DMS79 treated with DMSO at 0.1 percent for 48 hours (cell line): ENCODE measurements at regions not wholly inside any gene's neighbourhood (a gene's known extent, or its start where the extent isn't known, plus 50 kb on each side); places are given as distances from the start of the nearest gene placed in this dataset.

Experiments
- DNase-seq: peaks from one replicate; lab custom pipeline; 2025; lab: John Stamatoyannopoulos, UW

DNA sequence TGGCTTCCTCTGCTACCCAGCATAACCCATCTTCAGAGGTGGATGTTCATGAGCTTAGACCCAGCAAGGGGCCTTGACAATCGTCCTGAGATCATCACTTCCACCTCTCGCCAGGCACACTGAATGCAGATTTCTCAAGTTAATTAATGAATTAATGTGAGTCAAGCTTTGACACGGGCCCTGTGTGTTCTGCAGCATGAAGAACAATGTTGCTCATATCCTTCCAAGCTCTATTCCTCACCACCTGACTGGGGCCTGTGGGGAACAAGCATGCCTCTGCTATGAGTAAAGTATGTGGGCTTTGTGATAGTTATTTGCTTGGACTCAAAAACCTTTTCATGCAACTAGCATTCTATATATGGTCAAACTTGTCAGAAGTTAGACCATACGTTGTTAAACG lies 122.0 kb downstream of the SEC16B start:
- no peak for DNase-seq

DNA sequence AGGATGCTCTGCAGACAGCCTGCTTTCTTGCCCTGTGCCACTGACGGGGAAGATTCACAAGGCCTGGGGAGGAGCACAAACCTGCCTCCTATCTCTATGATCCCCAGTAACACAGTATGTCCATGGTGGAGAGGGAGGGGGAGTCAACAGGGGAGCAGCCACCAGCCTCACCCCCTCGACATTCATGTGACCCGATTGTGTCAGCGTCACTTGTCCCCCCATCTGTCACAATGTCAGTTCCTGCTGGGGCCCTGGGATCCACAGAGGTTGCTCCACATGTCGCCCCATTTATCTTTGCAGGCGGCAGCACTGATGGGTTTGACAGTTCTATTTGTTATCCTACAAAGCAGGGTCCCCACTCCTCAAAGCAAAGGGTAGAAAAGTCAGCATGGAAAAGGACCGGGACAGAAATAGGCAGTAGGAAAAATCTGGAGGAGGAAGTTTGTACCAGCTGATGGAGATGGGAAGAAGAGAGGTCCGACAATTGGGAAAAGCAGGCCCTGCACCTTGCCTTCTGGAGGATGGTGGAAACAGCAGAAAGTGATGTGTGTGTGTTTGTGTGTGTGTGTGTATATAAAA lies 130.9 kb downstream of the SEC16B start:
- DNase-seq = no peak

DNA sequence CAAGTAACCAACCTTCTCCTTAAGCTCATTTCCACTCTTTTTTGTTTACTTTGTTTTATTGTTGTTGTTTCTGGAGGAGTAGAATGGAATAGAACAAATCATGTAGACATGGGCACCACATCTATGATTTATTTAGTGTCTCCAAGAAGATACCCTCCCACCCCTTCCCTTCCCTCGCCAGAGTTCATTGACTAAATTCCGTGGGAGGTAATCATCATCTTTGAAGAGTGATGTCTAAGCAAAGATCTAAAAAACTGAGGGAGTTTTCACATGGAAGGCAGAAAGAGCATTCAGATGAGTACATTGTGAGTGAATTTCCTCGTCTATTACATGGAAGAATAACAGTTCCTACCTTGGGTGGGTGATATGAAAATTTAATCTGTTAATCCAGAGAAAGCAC lies 136.2 kb downstream of the SEC16B start:
- no peak for DNase-seq

DNA sequence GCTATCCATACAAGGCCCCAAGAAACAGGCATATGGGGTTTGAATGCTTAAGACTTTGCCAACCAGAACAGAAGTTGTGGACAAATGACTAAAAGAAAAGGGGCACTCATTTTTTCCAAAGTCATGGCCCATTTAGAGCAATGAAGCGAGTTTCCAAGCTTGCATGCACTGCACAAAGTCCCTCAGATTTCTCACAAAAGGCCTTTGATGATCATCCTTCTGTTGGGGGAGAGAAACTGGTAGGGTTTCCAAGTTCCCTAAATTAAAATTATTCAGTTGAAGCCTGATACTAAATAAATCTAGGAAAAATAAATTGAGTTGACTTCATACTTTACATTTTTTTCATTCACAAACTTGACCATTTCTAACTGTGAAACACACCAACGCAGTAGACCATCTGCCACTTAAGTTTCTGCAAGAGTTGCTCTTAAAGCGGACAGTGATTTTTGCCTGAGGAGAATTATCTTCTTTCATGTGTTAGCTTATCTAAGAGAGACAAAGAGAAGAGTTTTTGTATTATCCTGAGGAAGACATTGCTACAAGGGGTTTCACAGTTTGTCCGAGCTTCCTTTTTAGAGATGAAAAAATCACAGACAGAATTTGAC lies 139.2 kb downstream of the SEC16B start:
- no peak for DNase-seq

DNA sequence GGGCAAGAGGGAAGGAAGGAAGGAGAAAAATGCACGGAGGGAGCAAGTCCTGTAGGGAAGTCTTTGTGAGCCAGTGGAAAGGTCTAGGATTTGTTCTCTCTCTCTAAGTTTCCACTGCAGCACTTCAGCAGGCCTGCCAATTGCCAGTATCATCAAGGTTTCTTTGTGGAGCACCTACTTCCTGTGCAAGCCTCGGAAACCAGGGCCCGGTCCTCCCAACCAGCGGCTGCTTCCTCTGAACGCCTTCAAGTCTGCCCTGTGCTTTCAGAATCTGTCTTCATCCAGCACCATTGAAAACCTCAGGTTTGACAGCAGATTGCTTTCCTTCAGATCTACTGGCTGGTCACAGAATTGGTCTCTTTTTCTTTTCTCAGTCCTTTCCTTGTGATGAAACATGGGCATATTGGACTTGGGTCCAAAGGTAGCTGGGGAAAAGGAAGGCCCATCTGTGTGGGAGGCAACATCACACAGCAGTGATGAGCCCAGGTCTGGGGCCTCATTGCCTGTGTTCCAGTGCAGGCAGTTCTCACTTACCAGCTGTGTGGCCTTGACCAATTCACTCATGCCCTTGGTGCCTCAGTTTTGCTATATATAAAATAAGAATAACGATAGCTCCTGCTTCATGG lies 144.5 kb downstream of the SEC16B start:
- no peak for DNase-seq

DNA sequence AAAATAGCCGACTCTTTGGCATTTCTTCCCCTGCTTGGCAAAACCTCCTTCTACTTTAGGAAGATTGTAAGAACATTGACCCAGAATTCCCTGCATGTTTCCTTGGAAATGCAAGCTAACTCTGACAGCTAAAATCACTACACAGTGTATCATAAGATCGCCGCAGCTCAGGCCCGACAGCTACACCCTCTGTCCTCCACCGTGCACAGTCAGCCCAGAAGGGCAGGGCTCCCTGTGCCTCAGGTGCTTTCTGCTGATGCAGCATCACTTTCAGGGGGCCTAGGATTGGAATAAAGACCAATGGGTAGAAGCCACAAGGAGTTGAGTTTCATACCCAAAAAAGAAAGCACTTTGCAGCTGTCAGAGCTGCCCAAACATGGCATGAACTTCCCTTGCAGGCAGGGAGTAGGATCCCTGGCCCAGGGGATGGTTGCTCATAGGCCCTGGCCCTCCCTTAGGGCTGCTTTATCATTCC lies 145.3 kb downstream of the SEC16B start:
- no peak for DNase-seq

DNA sequence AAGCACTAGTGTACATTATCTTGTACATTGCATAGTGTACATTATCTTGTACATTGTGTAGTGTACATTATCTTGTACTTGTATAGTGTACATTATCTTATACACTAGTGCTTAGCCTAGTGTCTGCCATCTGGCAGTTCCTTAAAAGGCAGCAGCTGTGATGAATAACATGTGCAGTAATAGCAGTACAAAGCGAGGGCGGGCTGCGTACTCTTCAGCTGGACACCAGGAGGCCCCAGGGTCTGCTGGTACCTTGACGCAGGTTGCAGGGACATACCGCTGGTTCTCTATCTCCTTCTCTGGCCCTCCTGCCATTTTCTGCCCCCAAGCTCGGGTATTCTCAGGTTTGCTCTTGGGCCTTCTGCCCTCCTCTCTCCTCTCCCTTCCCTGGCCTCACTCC lies 149.6 kb downstream of the SEC16B start:
- no peak for DNase-seq

DNA sequence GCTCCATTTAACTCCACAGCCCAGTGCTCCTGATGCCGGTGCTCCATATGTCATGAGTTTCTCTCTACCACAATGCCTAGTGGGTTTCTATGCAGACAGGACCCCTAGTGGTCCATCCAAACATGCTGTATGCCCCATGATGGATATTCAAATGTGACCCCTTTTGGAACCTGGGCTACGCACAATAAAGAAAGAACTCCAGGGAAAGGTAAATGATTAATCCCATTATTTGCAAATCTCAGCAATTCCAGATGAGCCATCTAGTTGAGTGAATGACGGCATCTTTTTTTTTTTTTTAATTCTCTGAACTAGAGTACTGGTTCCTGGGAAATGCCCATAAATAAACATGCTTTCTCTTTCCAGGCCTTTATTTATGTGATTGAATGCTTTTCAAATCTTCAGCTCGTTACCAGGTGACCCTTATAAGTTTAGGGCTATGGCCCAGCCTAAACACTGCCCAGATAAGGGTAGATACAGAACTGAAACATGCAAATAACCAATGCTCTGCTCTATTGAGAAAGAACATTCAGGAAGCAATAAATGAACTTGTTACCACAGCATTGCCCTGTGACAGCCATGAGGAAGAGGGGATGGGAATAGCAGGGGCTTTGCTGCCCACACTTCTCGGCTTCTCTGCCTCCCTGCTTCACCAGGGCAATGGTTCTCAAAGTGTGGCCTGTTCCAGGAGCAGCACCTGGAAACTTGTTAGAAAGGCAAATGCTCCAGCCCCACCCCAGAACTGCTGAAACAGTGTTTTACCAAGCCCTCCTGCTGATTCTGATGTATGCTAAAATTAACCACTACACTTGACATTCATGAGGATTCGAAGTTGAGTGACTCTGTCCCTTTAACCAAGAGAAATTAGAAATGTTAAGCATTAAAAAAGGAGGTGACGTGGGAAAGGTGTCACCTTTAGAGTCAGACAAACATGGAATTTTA lies 151.7 kb downstream of the SEC16B start:
- DNase-seq = no peak

DNA sequence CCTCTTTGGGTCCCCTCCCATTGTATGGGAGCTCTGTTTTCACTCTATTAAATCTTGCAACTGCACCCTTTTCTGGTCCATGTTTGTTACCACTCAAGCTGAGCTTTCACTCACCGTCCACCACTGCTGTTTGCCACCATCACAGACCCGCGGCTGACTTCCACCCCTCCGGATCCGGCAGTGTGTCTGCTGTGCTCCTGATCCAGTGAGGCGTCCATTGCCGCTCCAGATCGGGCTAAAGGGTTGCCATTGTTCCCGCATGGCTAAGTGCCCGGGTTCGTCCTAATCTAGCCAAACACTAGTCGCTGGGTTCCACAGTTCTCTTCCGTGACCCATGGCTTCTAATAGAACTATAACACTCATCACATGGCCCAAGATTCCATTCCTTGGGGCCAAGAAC lies 157.2 kb downstream of the SEC16B start:
- no peak for DNase-seq

DNA sequence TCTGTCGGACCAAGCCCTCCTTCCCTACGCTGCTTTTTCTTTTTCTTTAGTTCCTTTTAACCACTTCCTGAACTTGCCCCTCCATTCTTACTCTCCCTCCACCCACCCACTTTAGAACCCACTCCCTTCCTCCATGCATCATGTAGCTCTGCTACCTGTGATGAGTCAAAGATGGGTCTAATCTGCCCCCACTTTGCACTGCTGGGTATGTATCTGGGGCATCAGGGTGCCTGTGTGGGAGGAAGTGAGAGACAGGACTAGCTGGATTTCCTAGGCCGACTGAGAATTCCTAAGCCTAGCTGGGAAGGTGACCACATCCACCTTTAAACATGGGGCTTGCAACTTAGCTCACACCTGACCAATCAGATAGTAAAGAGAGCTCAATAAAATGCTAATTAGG lies 157.7 kb downstream of the SEC16B start:
- DNase-seq = no peak

DNA sequence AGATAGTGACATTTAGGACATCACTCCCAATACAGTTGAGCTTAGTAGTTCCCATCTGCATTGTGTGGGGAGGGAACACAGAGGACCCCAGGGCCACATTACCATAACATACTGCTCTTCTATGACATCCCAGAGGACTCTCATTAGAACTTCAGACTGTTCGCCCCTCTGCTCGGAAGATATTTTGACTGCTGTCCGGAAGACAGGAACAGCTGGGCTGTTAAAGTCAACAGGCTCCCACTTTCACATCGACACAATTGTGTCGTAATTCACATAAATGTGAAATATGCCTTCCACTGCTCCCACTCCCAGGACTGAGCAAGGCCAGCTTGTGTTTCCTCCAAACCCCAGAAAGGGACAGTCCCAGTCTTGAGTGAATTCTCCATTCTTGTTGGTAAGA lies 158.4 kb downstream of the SEC16B start:
- DNase-seq = no peak

DNA sequence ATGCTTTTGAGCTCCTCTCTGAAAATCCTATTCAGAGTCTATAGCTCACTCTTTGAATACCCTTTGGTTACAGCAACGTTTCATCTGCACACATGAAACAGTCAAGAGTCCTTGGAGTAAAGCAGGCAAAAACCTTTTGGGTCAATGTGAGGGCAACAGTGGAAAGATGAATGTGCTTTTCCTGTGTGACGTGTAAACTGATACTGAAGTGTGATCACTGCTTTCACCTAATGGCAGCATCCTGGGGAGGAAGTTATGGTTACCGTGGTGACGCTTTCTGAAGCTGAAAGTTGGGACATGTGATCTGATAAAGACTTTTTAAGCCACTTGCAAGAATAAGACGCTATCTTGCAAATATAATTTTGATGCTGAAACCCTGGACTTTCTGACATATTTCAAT lies 160.0 kb downstream of the SEC16B start:
- DNase-seq = no peak

DNA sequence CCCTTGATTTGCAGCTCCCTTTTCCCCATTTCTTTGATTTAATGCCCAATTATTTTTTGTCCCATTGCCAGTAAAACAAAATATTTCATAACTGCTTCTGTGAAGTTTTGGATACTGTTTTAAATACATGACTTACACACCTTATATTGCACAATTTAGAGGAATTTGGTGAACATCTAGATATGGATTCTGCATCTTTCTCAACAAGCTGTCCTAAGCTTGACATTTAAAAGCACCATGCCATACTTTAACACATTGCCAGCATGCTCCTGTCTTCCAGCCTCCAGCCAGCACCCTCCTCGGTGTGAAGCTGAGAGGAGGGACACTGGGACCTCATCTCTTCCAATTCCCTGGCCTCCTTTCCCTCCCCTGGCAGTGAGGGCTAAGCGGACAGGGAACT lies 167.6 kb downstream of the SEC16B start:
- no peak for DNase-seq

DNA sequence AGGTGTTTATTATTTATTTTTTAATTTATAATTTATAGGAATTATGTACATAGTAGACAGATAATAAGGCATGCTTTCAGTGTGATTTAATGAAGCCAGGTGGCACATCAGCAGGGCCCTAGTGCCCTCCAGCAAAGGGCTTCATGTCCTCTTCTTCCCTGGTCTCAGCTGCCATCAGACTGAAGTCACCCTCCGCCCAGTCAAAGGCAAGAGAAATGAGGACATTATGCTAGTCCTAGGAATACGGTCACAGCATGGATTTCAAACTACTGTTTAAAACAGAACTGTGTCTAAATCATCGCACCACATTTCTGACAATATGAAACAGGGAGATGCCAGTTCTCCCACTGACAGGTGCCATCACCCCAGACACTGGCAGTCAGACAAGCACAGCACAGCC lies 168.1 kb downstream of the SEC16B start:
- no peak for DNase-seq

DNA sequence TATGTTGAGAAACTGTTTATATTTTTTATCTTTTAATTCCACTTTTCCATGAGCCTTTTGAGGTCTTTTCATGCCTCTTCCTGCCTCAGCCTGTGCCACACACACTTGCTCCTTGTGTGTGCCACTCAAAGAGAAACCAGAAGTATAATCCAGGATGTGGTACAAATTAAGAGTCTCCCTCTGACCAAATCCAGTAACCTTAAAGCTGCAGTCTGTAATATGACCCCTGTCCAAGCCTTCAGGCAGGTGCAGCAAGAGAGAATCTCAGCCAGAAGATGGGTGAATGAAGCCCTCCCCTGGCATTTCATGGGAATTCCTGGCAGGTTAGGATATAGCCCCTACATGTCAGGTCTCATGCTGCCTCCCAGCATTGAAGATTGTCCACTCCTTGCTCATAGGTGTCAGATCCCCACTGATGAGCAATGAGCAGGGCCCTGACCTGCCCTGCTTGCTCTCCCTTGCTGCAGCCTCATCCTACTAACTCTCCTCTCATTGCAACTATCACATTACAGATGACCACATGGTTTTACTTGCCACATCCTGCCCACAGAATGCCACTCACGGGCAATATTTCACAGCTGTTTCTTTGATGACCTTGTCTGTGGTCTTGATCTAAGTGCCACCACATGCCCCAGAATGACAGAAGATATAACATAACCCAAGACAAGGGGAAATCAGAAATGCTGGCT lies 169.3 kb downstream of the SEC16B start:
- DNase-seq = peak; percentile 31

DNA sequence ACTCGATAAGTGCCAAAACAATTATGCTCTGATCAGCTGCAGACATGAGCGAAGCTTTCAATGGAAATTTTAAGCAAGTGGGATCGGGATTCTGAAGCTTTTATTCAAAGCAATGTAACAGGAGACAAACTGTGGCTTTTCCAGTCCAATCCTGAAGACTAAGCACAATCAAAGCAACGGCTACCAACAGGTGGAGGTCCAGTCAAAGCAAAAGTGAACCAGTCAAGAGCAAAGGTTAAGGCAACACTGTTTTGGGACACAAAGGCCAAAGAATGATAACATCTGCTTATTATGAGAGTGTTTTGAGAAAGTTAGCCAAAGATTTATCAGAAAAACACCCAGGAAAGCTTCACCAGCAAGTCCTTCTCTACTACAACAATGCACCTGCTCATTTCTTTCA lies 170.1 kb downstream of the SEC16B start:
- DNase-seq = no peak

DNA sequence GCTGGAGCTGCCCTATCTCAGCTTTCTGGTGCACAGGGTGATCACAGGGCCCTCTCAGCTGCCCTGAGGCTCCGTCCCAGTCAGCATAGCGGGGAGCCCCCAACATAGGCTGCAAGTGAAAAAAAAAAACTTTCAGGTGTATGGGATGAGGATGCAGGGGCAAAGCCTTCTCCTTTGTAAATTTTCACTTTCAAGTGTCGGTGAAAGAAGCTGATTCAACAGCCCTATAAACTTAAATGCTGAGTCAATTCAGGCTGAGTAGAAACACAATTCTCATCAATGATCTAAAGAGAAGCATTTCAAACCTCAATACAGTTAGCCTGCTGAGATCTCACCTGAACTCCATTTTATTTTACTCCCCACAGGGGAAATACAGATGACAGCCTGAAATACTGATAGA lies 171.2 kb downstream of the SEC16B start:
- no peak for DNase-seq

DNA sequence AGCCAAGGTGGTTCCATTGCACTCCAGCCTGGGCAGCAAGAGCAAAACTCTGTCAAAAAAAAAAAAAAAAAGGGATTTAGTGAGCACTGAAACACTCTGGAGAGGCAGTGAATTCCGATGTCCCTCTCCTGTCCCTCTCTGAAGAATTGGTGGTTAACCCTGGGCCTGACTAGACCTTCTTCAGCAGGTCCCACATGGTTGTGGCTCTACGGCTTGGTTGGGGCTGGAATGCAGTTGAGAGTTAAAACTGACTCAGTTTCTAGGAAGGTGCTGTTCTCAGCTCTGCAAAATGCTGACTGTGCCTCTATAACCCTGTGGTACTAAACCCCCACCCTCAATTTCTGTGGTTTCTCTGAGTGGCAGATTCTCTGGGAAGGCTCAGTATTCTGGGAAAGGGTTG lies 173.3 kb downstream of the SEC16B start:
- DNase-seq = no peak

DNA sequence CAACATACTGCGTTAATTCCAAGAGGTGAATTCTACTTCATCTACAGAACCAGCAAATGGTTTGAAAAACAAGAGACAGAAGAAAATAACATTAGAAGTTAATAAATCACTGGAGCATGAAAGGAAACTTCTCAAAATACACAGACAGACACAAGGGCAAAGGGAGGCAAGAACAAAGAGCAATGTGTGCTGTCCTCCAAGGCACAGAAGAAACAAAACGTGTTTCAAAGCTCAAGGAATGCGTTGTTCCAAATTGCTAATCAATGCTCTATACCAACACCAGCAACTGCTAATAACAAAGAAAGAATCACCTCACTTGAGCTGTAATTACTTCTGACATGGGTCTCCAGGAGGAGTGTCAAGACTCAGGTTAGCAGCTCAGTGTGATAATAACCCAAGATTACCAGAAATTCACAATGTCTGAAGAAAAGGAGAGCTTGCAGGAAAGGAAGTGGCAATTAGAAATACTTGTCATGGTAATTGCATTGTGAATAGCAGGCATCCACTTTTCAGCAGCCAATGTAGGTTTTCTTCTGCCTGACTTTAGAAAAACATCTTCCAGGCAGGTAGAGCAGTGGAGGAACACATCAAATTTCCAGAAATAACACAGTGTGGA lies 175.4 kb downstream of the SEC16B start:
- DNase-seq = no peak

DNA sequence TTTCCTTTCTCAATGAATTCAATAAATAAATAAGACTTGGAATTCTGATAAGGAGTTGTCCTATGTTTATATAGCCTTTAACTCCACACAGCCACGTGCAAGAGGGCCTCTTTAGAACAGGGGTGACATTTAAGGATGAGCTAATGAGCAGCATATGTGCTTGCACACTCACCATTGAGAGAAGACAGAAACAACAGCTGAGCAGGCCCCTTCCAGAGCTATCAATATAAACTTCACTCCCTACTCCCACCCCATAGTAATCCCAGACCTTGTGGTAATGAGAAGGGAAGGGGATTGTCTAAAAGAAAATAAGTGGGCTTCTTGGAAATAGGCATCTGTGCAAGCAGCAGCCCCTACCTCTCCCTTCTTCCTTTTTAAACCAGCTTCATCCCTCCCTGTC lies 176.0 kb downstream of the SEC16B start:
- DNase-seq = peak; percentile 2

DNA sequence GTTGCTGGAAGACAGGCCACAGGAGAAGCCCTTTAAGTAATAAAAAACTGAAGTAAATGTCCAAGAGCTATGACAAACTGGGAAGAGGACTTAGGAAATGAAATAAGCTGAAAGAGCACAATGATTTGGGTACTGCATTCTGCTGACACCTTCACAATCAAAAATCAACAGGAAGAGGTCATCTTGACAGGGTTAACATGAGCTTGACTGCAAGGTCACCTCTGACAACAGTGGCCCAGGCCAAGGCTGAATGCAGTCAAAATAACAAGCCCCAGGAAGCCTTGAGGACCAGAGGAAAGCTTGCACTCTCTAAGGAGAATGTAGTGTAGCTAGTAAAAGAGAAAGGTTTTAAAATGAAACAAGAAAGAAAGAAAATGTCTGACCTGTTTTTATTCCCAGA lies 179.3 kb downstream of the SEC16B start:
- DNase-seq = no peak

DNA sequence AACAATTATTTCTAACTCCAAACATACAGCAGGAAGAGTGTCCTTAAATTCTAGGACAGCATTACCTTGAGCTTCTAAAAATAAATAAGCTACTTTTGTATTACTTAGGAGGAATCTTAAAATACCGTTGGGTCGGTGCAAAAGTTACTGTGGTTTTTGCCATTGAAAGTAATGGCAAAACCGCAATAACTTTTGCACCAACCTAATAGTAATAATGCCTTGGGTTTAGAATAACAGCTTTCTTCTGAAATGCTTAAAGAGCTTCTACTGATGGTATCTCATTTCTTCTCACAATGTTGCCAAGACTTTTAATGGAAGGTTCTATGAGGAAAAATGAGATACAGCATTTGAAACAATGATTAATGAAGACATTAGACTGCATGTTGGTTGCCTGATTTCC lies 179.9 kb downstream of the SEC16B start:
- no peak for DNase-seq
